SJSA1 (cell line): ENCODE measurements at regions not wholly inside any gene's neighbourhood (a gene's known extent, or its start where the extent isn't known, plus 50 kb on each side); places are given as distances from the start of the nearest gene placed in this dataset.
"Not testable (repeated sequence)": the region's sequence is repeated elsewhere in the genome, so short reads cannot be mapped to it uniquely, and the experiment has no call there.

Experiments
- DNase-seq, 2 experiments: peaks; one replicate each; pipeline ENCODE4 v3.0.0-alpha.2; 2015 to 2020; ENCODE audit warnings: low spot score in 2 of 2, low read depth in 1 of 2
- H3K27ac ChIP-seq: fragments of 250-450 bp; sonication (Bioruptor Pico); 2 replicates; pipeline ENCODE4 v1.5.1; 2020; ENCODE audit warnings: mild to moderate bottlenecking, moderate library complexity
- H3K27me3 ChIP-seq: fragments of 250-450 bp; sonication (Bioruptor Pico); replicated peaks from 2 replicates; pipeline ENCODE4 v1.5.1; 2020; ENCODE audit warnings: mild to moderate bottlenecking, moderate library complexity
- H3K36me3 ChIP-seq: fragments of 250-450 bp; sonication (Bioruptor Pico); 2 replicates; pipeline ENCODE4 v1.5.1; 2020; ENCODE audit warnings: mild to moderate bottlenecking
- H3K4me1 ChIP-seq: fragments of 250-450 bp; sonication (Bioruptor Pico); replicated peaks from 2 replicates; pipeline ENCODE4 v1.6.1; 2021; ENCODE audit warnings: mild to moderate bottlenecking
- H3K4me3 ChIP-seq: fragments of 250-450 bp; sonication (Bioruptor Pico); 2 replicates; pipeline ENCODE4 v1.5.1; 2020; ENCODE audit warnings: mild to moderate bottlenecking
- H3K9me3 ChIP-seq: fragments of 250-450 bp; sonication (Bioruptor Pico); replicated peaks from 2 replicates; pipeline ENCODE4 v1.5.1; 2020; ENCODE audit warnings: mild to moderate bottlenecking

GRCh38 chr9:135348788-135349150 is 130.8 kb upstream of the PPP1R26 start:
- no peaks in the 10 kb centered on the region for H3K36me3 ChIP-seq
- no peaks in the 10 kb centered on the region for H3K9me3 ChIP-seq
- no peaks in the 10 kb centered on the region for H3K4me1 ChIP-seq
- peaks cover 7% of the 10 kb centered on the region; the same call in 1 of the 2 replicates for H3K27me3 ChIP-seq
- DNase-seq = no peak
- no peak overlapping the region for H3K4me3 ChIP-seq
- H3K27ac ChIP-seq = no peak overlapping the region

GRCh38 chr9:135349212-135350002 is 130.2 kb upstream of the PPP1R26 start:
- Histone ChIP-seq H3K4me1 (no peaks in the 10 kb centered on the region), H3K9me3 (no peaks in the 10 kb centered on the region), H3K27ac (no peak overlapping the region), H3K27me3 (peaks cover 7% of the 10 kb centered on the region; the same call in 1 of the 2 replicates), H3K36me3 (no peaks in the 10 kb centered on the region), H3K4me3 (no peak overlapping the region)
- DNase-seq = no peak

GRCh38 chr9:135350003-135350315 is 129.6 kb upstream of the PPP1R26 start:
- peaks cover 7% of the 10 kb centered on the region; the same call in 1 of the 2 replicates for H3K27me3 ChIP-seq
- H3K36me3 ChIP-seq = no peaks in the 10 kb centered on the region
- H3K4me1 ChIP-seq = no peaks in the 10 kb centered on the region
- no peak overlapping the region for H3K4me3 ChIP-seq
- no peak overlapping the region for H3K27ac ChIP-seq
- no peak for DNase-seq
- H3K9me3 ChIP-seq = no peaks in the 10 kb centered on the region

GRCh38 chr9:135353935-135354334 is 125.6 kb upstream of the PPP1R26 start:
- Histone ChIP-seq H3K27me3 (peaks cover 7% of the 10 kb centered on the region; the same call in 1 of the 2 replicates), H3K36me3 (no peaks in the 10 kb centered on the region), H3K4me1 (no peaks in the 10 kb centered on the region), H3K27ac (no peak overlapping the region), H3K4me3 (no peak overlapping the region), H3K9me3 (no peaks in the 10 kb centered on the region)
- DNase-seq = no peak

- Histone ChIP-seq H3K9me3 (no peaks in the 10 kb centered on the region), H3K36me3 (no peaks in the 10 kb centered on the region), H3K27me3 (no peaks in the 10 kb centered on the region), H3K4me1 (no peaks in the 10 kb centered on the region), H3K27ac (no peak overlapping the region), H3K4me3 (no peak overlapping the region)
- DNase-seq = no peak
Measured at GRCh38 chr9:135355521-135356011, 124.0 kb upstream of the PPP1R26 start.

- Histone ChIP-seq H3K36me3 (no peaks in the 10 kb centered on the region), H3K9me3 (no peaks in the 10 kb centered on the region), H3K27me3 (no peaks in the 10 kb centered on the region), H3K4me1 (no peaks in the 10 kb centered on the region), H3K4me3 (no peak overlapping the region), H3K27ac (no peak overlapping the region)
- DNase-seq = no peak
Measured at GRCh38 chr9:135356021-135356420, 123.6 kb upstream of the PPP1R26 start.

- Histone ChIP-seq H3K4me1 (no peaks in the 10 kb centered on the region), H3K27me3 (no peaks in the 10 kb centered on the region), H3K27ac (no peak overlapping the region), H3K9me3 (no peaks in the 10 kb centered on the region), H3K36me3 (no peaks in the 10 kb centered on the region), H3K4me3 (no peak overlapping the region)
- no peak for DNase-seq
Measured at GRCh38 chr9:135356796-135357195, 122.8 kb upstream of the PPP1R26 start.

GRCh38 chr9:135357863-135358551 is 121.6 kb upstream of the PPP1R26 start:
- no peak overlapping the region for H3K4me3 ChIP-seq
- no peaks in the 10 kb centered on the region for H3K36me3 ChIP-seq
- H3K4me1 ChIP-seq = no peaks in the 10 kb centered on the region
- H3K27me3 ChIP-seq = no peaks in the 10 kb centered on the region
- no peaks in the 10 kb centered on the region for H3K9me3 ChIP-seq
- no peak for DNase-seq
- no peak overlapping the region for H3K27ac ChIP-seq

GRCh38 chr9:135358552-135358940 is 121.0 kb upstream of the PPP1R26 start:
- no peak for DNase-seq
- Histone ChIP-seq H3K27me3 (no peaks in the 10 kb centered on the region), H3K36me3 (no peaks in the 10 kb centered on the region), H3K9me3 (no peaks in the 10 kb centered on the region), H3K27ac (no peak overlapping the region), H3K4me1 (no peaks in the 10 kb centered on the region), H3K4me3 (no peak overlapping the region)

- no peaks in the 10 kb centered on the region for H3K36me3 ChIP-seq
- H3K27me3 ChIP-seq = no peaks in the 10 kb centered on the region
Measured at GRCh38 chr9:135359764-135360163, 119.8 kb upstream of the PPP1R26 start.

GRCh38 chr9:135360617-135361016 is 119.0 kb upstream of the PPP1R26 start:
- H3K9me3 ChIP-seq = no peaks in the 10 kb centered on the region
- no peaks in the 10 kb centered on the region for H3K36me3 ChIP-seq
- no peak for DNase-seq
- no peaks in the 10 kb centered on the region for H3K27me3 ChIP-seq
- H3K4me3 ChIP-seq = no peak overlapping the region
- no peaks in the 10 kb centered on the region for H3K4me1 ChIP-seq
- H3K27ac ChIP-seq = no peak overlapping the region

More at GRCh38 chr9:135359764-135360163, 119.8 kb upstream of the PPP1R26 start:
- Histone ChIP-seq H3K4me3 (no peak overlapping the region), H3K9me3 (no peaks in the 10 kb centered on the region), H3K27ac (no peak overlapping the region), H3K4me1 (no peaks in the 10 kb centered on the region)
- DNase-seq = no peak

- DNase-seq, H3K27ac ChIP-seq, H3K4me1 ChIP-seq, H3K4me3 ChIP-seq, H3K9me3 ChIP-seq, H3K27me3 ChIP-seq, H3K36me3 ChIP-seq: not testable (repeated sequence)
Measured at GRCh38 chr9:135361668-135362067, 117.9 kb upstream of the PPP1R26 start.

- no peaks in the 10 kb centered on the region for H3K27me3 ChIP-seq
- no peaks in the 10 kb centered on the region for H3K36me3 ChIP-seq
- H3K9me3 ChIP-seq = no peaks in the 10 kb centered on the region
- DNase-seq = no peak
- no peaks in the 10 kb centered on the region for H3K4me1 ChIP-seq
- H3K27ac ChIP-seq = no peak overlapping the region
- H3K4me3 ChIP-seq = no peak overlapping the region
Measured at GRCh38 chr9:135363596-135363995, 116.0 kb upstream of the PPP1R26 start.

GRCh38 chr9:135365013-135365768 is 114.4 kb upstream of the PPP1R26 start:
- Histone ChIP-seq H3K27ac (no peak overlapping the region), H3K4me3 (no peak overlapping the region), H3K4me1 (no peaks in the 10 kb centered on the region), H3K9me3 (no peaks in the 10 kb centered on the region), H3K36me3 (no peaks in the 10 kb centered on the region), H3K27me3 (no peaks in the 10 kb centered on the region)
- no peak for DNase-seq
